Pancreas (tissue), 10 donors: ENCODE measurements at regions not wholly inside any gene's neighbourhood (a gene's known extent, or its start where the extent isn't known, plus 50 kb on each side); places are given as distances from the start of the nearest gene placed in this dataset.

ENCODE experiments used
- ATAC-seq, 4 donors: fragments of 200-7000 bp; cut with Tn5 transposase; one replicate each; pipeline versions ENCODE4 v1.8.0 to v1.9.1; 2020; ENCODE audit warnings: mild to moderate bottlenecking in 4 of 4, moderate library complexity in 4 of 4
- DNase-seq, 6 donors: peaks; one replicate each; pipeline ENCODE4 v3.0.0-alpha.2; 2020
- FAIRE-seq: peaks from 2 replicates; lab custom pipeline; 2012; peaks lifted over from hg19 to GRCh38; lab: Jason Lieb, UNC
- H3K27ac ChIP-seq, 4 donors: fragments of 200-600 bp; sonication (generic); 1 replicate in 3 of 4; 2 replicates in 1 of 4; pipeline versions ENCODE4 v1.5.0 to v1.8.0; 2020
- H3K27me3 ChIP-seq, 4 donors: fragments of 200-600 bp; one replicate each; pipeline ENCODE4 v1.8.0; 2021
- H3K36me3 ChIP-seq, 3 donors: fragments of 200-600 bp; sonication (generic) in 1 of 3; one replicate each; pipeline versions ENCODE4 v1.5.0 to v1.8.0; 2020 to 2021
- H3K4me1 ChIP-seq, 3 donors: fragments of 200-600 bp; one replicate each; pipeline ENCODE4 v1.8.0; 2021
- H3K4me3 ChIP-seq, 4 donors: fragments of 200-600 bp; sonication (generic) in 2 of 4; one replicate each; pipeline versions ENCODE4 v1.5.0 to v1.8.0; 2020 to 2021
- H3K9me3 ChIP-seq, 4 donors: fragments of 200-600 bp; one replicate each; pipeline ENCODE4 v1.8.0; 2021
- WGBS, 2 donors: extraction: QIAGEN DNeasy Blood & Tissue Kit; methylation state at CpG; one replicate each; pipeline ENCODE4 v1.1.7; 2013; 5-methylcytosine and 5-hydroxymethylcytosine counted together
- intact Hi-C, 3 donors: fragments of 100-400 bp; cut with DNase I; formaldehyde crosslinking; loops; one replicate each; pipeline versions ENCODE4 v1.11.1 to v1.14.2; 2022
- TF ChIP-seq, protein P1 (sequence below), 4 donors: fragments of 200-600 bp; sonication (generic) in 3 of 4; IDR thresholded peaks; one replicate each; pipeline versions ENCODE4 v1.5.0 to v1.8.0; 2021; ENCODE audit warnings: antibody characterized with exemption in 4 of 4
- donor health status: healthy with polysubstance abuse.
- donor health status: DM: no; HTN: no; CAD: no; lungs with moderate emphysema.
- donor health status: DM: no; HTN: no; CAD: no.
- donor health status: control.
- donor health status: control.
- donor health status: Bipolar disorder and iron deficiency.
- donor health status: DM: yes; HTN: yes; CAD: no.
- donor health status: DM: no; HTN: no; CAD: no.
- donor health status: DM: no; HTN: no; CAD: no.
- donor health status: DM: yes; HTN: yes; CAD: no.

DNA sequence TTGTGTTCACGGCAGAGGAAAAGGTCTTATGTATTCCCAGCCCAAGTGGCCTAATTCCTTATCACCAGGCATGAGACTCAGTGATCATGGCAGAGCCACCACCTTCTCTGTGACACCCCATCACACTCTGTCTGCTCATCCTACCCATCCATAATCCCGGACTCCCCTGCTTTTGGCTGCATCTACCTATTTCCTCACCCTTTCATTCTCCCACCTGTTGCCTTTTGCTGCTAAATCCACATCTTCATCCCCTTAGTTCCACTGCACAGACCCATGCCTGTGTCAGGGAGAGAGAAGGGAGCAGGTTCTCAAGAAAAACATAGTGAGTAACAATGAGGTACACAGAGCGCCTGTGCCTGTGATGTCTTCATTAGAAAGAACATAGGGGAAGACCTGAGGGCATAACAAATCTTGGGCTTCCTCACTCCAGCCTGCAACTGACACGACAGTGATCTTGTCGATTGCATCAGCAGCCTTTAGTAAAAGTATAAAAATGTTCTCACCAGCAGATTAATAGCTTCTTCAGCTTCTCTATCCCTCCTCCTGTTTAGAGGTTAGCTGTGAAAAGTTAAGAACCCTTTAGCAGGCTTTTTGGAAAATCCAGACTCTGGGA lies 246.5 kb upstream of the SPRED2 start:
- H3K4me1 ChIP-seq, result no peaks in the 10 kb centered on the region
- H3K36me3 ChIP-seq, result no peaks in the 10 kb centered on the region
- no peak overlapping the region for H3K27ac ChIP-seq
- TF ChIP-seq, protein P1, sequence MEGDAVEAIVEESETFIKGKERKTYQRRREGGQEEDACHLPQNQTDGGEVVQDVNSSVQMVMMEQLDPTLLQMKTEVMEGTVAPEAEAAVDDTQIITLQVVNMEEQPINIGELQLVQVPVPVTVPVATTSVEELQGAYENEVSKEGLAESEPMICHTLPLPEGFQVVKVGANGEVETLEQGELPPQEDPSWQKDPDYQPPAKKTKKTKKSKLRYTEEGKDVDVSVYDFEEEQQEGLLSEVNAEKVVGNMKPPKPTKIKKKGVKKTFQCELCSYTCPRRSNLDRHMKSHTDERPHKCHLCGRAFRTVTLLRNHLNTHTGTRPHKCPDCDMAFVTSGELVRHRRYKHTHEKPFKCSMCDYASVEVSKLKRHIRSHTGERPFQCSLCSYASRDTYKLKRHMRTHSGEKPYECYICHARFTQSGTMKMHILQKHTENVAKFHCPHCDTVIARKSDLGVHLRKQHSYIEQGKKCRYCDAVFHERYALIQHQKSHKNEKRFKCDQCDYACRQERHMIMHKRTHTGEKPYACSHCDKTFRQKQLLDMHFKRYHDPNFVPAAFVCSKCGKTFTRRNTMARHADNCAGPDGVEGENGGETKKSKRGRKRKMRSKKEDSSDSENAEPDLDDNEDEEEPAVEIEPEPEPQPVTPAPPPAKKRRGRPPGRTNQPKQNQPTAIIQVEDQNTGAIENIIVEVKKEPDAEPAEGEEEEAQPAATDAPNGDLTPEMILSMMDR (IDR thresholded peaks at IDR 0.05), result no peak
- no peaks in the 10 kb centered on the region for H3K27me3 ChIP-seq
- no peak for FAIRE-seq
- H3K9me3 ChIP-seq, result no peaks in the 10 kb centered on the region
- H3K4me3 ChIP-seq, result no peak overlapping the region
- no peak for ATAC-seq
- DNase-seq, result no peak
- intact Hi-C loops, result no loop called here
- 80 to 85% methylated on average over 5 of the region's 5 CpGs for WGBS, 2 donors

DNA sequence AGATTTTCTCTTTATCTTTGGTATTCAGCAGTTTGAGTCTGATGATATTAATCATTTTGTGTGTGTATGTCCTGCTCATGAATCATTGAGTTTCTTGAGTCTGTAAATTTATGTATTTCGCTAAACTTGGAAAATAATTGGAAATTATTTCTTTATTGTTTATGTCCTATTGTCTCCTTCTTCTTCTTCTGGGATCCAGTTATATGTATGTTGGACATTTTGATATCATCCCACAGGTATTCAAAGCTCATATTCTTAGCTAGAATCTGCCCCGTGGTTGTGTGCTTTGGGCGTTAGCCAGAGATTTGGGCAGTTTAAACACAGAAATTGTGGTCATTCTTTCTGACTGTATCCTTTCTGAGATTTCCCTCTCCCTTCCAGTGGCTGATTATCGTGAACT lies 243.0 kb upstream of the SPRED2 start:
- H3K27ac ChIP-seq, result no peak overlapping the region
- no peak for ATAC-seq
- TF ChIP-seq, protein P1 (IDR thresholded peaks at IDR 0.05), result no peak
- DNase-seq, result no peak
- no peaks in the 10 kb centered on the region for H3K9me3 ChIP-seq
- 76 to 86% methylated on average over 4 of the region's 4 CpGs for WGBS, 2 donors
- intact Hi-C loops, result no loop called here
- no peaks in the 10 kb centered on the region for H3K27me3 ChIP-seq
- H3K4me1 ChIP-seq, result no peaks in the 10 kb centered on the region
- no peak for FAIRE-seq
- no peaks in the 10 kb centered on the region for H3K36me3 ChIP-seq
- no peak overlapping the region for H3K4me3 ChIP-seq

DNA sequence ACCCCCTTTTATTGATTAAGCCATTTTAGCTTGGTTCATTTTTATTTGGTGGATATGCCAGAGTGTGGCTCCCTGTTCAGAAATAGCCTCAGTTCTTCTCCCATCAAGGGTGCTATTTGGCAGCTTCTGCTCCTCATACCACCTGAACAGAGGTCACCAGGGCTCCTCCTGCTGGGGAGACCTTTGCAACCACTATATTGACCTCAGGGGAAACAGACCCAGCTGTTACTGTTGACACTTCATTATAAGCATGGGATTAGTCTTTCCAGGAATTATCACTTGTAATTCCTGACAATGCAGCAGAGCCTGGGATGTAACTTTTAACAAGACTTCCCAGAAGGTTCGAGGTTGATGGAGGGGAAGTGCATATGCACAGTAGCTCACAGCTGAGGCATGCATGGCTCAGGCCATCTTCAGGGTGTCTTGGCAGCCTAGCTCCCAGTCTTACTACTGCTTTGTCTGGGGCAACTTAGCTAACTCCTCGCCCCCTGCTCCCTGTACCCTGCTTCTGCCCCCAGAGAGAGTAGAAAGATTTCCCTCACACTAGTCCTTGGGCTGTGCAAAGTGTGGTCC lies 239.4 kb upstream of the SPRED2 start:
- Histone ChIP-seq H3K4me3 (no peak overlapping the region), H3K27ac (no peak overlapping the region), H3K4me1 (no peaks in the 10 kb centered on the region), H3K27me3 (no peaks in the 10 kb centered on the region), H3K36me3 (no peaks in the 10 kb centered on the region), H3K9me3 (no peaks in the 10 kb centered on the region)
- WGBS, 2 donors, result 10 to 21% methylated on average over 2 of the region's 2 CpGs
- ATAC-seq (no peak), FAIRE-seq (no peak), DNase-seq (no peak)
- TF ChIP-seq, protein P1 (IDR thresholded peaks at IDR 0.05), result no peak
- intact Hi-C loops, result no loop called here

DNA sequence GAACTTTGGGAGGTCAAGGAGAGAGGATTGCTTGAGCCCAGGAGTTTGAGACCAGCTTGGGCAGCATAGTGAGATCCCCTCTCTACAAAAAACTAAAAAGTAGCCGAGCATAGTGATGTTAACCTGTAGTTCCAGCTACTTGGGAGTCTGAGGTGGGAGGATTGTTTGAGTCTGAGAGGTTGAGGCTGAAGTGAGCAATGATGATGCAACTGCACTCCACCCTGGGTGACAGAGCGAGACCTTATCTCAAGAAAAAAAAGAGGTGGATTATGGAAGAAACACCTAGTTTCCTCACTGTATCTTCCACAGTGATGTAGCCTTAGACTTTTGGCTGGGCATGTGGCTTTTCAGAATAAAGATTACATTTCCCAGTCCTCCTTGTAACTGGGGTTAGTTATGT lies 237.2 kb upstream of the SPRED2 start:
- no peak for FAIRE-seq
- WGBS, 2 donors, result 81 to 88% methylated on average over 2 of the region's 2 CpGs
- DNase-seq, result no peak
- Histone ChIP-seq H3K4me3 (no peak overlapping the region), H3K27ac (no peak overlapping the region), H3K4me1 (no peaks in the 10 kb centered on the region), H3K27me3 (no peaks in the 10 kb centered on the region), H3K9me3 (no peaks in the 10 kb centered on the region), H3K36me3 (no peaks in the 10 kb centered on the region)
- TF ChIP-seq, protein P1 (IDR thresholded peaks at IDR 0.05), result no peak
- no peak for ATAC-seq
- intact Hi-C loops, result no loop called here

DNA sequence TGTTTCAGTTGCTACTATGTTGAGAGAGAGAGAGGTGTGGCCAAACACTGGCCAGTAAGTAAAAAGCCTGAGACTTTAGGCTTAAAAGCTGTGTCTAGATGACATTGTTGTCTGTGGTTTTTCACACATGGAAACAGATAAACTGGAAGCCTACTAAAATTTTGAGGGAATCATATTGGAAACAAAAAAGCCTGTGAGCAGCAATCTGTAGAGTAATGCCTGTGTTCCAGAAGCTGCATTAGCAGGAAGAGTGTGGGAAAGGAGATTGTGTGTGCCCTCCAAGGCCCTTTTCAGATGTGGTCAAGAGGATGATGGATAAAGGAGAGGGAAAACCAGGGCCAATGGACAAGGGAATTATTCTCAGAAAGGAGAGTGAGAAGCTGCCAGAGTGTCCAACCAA lies 236.3 kb upstream of the SPRED2 start:
- Histone ChIP-seq H3K36me3 (no peaks in the 10 kb centered on the region), H3K4me1 (no peaks in the 10 kb centered on the region), H3K9me3 (no peaks in the 10 kb centered on the region), H3K27me3 (no peaks in the 10 kb centered on the region), H3K27ac (no peak overlapping the region), H3K4me3 (no peak overlapping the region)
- ATAC-seq, result no peak
- intact Hi-C loops, result no loop called here
- TF ChIP-seq, protein P1 (IDR thresholded peaks at IDR 0.05), result no peak
- DNase-seq, result no peak
- no peak for FAIRE-seq
